DND-41 (cell line): ENCODE measurements at regions not wholly inside any gene's neighbourhood (a gene's known extent, or its start where the extent isn't known, plus 50 kb on each side); places are given as distances from the start of the nearest gene placed in this dataset.

Experiments
- ATAC-seq: fragments of 200-7000 bp; cut with Tn5 transposase; 3 replicates; pipeline ENCODE4 v1.9.1; 2021; ENCODE audit warnings: low read depth; ENCODE audit not compliant: insufficient read depth
- DNase-seq: peaks from one replicate; pipeline ENCODE4 v3.0.0-alpha.2; 2020
- H2AFZ ChIP-seq: 2 replicates; pipeline ENCODE4 v1.6.0; 2012; ENCODE audit warnings: low read depth, low read length
- H3K27ac ChIP-seq: 2 replicates; pipeline ENCODE4 v1.5.1; 2012; ENCODE audit warnings: low read length, inconsistent platforms
- H3K27me3 ChIP-seq: fragments of 200-600 bp; sonication (generic); 2 replicates; pipeline ENCODE4 v1.6.0; 2012; ENCODE audit warnings: low read length, mild to moderate bottlenecking, inconsistent platforms; ENCODE audit not compliant: insufficient read depth, poor library complexity
- H3K36me3 ChIP-seq: 2 replicates; pipeline ENCODE4 v1.5.1; 2012; ENCODE audit warnings: low read length, inconsistent platforms; ENCODE audit not compliant: insufficient read depth
- H3K4me1 ChIP-seq: 2 replicates; pipeline ENCODE4 v1.5.1; 2012; ENCODE audit warnings: mild to moderate bottlenecking, low read length; ENCODE audit not compliant: insufficient read depth
- H3K4me2 ChIP-seq: 2 replicates; pipeline ENCODE4 v1.6.0; 2012; ENCODE audit warnings: mild to moderate bottlenecking, moderate library complexity, low read length, inconsistent platforms; ENCODE audit not compliant: insufficient read depth
- H3K4me3 ChIP-seq, 2 experiments: fragments of 200-600 bp in 1 of 2; shearing (Covaris generic) in 1 of 2; 2 replicates each; pipeline ENCODE4 v1.5.1; 2012 to 2016; ENCODE audit warnings: inconsistent platforms in 2 of 2, low read length in 2 of 2, mild to moderate bottlenecking in 2 of 2, low read depth in 1 of 2, moderate library complexity in 1 of 2
- H3K79me2 ChIP-seq: 2 replicates; pipeline ENCODE4 v1.6.0; 2012; ENCODE audit warnings: low read length, inconsistent platforms; ENCODE audit not compliant: insufficient read depth
- H3K9ac ChIP-seq: 2 replicates; pipeline ENCODE4 v1.6.0; 2012; ENCODE audit warnings: low read depth, mild to moderate bottlenecking, inconsistent platforms, low read length, moderate library complexity
- H3K9me3 ChIP-seq: 2 replicates; pipeline ENCODE4 v1.5.1; 2012; ENCODE audit warnings: low read length, moderate library complexity, mild to moderate bottlenecking, inconsistent platforms; ENCODE audit not compliant: insufficient read depth, severe bottlenecking
- H4K20me1 ChIP-seq: 2 replicates; pipeline ENCODE4 v1.6.0; 2012; ENCODE audit warnings: low read length; ENCODE audit not compliant: insufficient read depth
- EZH2 ChIP-seq: IDR thresholded peaks from 3 replicates; pipeline ENCODE4 v1.6.1; 2012; ENCODE audit warnings: borderline replicate concordance, low read depth, mild to moderate bottlenecking, moderate library complexity, low read length, inconsistent platforms; ENCODE audit not compliant: severe bottlenecking
- TF ChIP-seq, protein P1 (sequence below): IDR thresholded peaks from 2 replicates; pipeline ENCODE4 v1.5.1; 2012; ENCODE audit warnings: borderline replicate concordance, low read length, moderate library complexity, mild to moderate bottlenecking; ENCODE audit not compliant: poor library complexity, severe bottlenecking; ENCODE audit errors: extremely low read depth

DNA sequence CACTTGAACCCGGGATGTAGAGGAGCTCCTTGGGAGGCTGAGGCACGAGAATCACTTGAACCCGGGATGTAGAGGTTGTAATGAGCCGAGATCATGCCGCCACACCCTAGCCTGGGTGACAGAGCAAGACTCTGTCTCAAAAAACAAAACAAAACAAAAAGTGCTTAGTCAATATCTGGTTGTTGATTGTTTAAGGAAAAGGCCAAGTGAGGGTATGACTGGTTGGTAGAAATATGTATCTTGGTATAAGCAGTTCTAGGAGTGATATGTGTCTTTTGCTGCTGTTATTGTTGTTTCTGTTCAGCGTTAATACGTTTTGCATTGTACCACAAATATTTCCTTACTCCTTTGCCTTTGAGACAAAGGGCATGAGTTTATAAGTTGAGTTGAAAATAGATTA lies 210.7 kb upstream of the DMRT1 start:
- H3K4me3 ChIP-seq = peak overlapping the region in 1 of 2 experiments; percentile 53; a peak in 2 of 4 replicates
- peaks cover 51% of the 10 kb centered on the region for H3K4me1 ChIP-seq
- peak overlapping the region; percentile 54 for H3K4me2 ChIP-seq
- no peak for TF ChIP-seq EZH2
- TF ChIP-seq, protein P1, sequence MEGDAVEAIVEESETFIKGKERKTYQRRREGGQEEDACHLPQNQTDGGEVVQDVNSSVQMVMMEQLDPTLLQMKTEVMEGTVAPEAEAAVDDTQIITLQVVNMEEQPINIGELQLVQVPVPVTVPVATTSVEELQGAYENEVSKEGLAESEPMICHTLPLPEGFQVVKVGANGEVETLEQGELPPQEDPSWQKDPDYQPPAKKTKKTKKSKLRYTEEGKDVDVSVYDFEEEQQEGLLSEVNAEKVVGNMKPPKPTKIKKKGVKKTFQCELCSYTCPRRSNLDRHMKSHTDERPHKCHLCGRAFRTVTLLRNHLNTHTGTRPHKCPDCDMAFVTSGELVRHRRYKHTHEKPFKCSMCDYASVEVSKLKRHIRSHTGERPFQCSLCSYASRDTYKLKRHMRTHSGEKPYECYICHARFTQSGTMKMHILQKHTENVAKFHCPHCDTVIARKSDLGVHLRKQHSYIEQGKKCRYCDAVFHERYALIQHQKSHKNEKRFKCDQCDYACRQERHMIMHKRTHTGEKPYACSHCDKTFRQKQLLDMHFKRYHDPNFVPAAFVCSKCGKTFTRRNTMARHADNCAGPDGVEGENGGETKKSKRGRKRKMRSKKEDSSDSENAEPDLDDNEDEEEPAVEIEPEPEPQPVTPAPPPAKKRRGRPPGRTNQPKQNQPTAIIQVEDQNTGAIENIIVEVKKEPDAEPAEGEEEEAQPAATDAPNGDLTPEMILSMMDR = no peak
- H3K9me3 ChIP-seq = peaks cover 13% of the 10 kb centered on the region
- H3K27ac ChIP-seq = peak overlapping the region; percentile 98
- DNase-seq (no peak), ATAC-seq (no peak)
- no peak overlapping the region for H2AFZ ChIP-seq
- H3K27me3 ChIP-seq = no peaks in the 10 kb centered on the region
- H3K9ac ChIP-seq = peak overlapping the region; percentile 51
- no peaks in the 10 kb centered on the region for H3K36me3 ChIP-seq
- peaks cover 3% of the 10 kb centered on the region; the same call in 1 of the 2 replicates for H3K79me2 ChIP-seq
- no peaks in the 10 kb centered on the region for H4K20me1 ChIP-seq

DNA sequence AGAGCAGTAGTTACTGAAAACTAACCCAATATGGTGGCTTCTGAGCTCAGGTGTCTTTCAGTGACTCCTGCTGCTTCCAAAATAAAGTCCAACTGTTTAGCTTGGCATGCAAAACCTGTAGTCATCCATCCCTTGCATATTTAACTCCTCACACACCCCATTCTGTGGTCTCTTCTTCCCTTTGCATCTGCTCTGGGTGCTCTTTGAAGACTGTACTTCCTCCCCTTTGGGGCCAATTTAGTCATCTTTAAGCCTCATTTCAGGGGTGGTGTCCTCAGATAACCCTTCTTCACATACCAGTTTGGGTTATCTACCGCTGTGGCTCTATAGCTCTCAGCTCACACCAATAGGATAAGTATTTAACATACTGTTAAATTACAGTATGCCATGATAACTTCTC lies 209.9 kb upstream of the DMRT1 start:
- H3K4me2 ChIP-seq = peak overlapping the region; percentile 54
- peak overlapping the region; percentile 51 for H3K9ac ChIP-seq
- TF ChIP-seq, protein P1 = no peak
- TF ChIP-seq EZH2 = no peak
- DNase-seq = peak; percentile 49
- peak overlapping the region; percentile 70 for H2AFZ ChIP-seq
- no peaks in the 10 kb centered on the region for H4K20me1 ChIP-seq
- H3K27ac ChIP-seq = peak overlapping the region; percentile 98
- no peaks in the 10 kb centered on the region for H3K27me3 ChIP-seq
- H3K36me3 ChIP-seq = no peaks in the 10 kb centered on the region
- peak; percentile 89 for ATAC-seq
- H3K79me2 ChIP-seq = peaks cover 3% of the 10 kb centered on the region; the same call in 1 of the 2 replicates
- H3K4me3 ChIP-seq = peak overlapping the region in 1 of 2 experiments; percentile 53; a peak in 2 of 4 replicates
- peaks cover 51% of the 10 kb centered on the region for H3K4me1 ChIP-seq
- H3K9me3 ChIP-seq = peaks cover 13% of the 10 kb centered on the region

DNA sequence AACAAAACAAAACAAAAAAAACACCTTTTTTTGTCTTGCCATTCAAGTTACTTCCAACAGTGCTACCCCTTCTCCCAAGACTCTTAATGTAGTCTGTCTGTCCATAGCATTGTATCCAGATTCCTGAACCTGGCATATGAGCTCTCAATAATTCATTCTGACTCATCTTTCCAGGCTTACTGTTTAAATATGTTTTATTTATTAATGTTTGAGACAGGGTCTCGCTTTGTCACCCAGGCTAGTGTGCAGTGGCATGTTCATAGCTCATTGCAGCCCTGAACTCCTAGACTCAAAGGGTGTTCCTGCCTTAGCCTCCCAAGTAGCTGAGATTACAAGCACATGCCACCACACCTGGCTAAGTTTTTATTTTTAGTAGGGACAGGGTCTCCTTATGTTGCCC lies 208.0 kb upstream of the DMRT1 start:
- Histone ChIP-seq H3K4me2 (no peak overlapping the region), H3K79me2 (peaks cover 3% of the 10 kb centered on the region; the same call in 1 of the 2 replicates), H3K9me3 (peaks cover 13% of the 10 kb centered on the region), H3K27me3 (no peaks in the 10 kb centered on the region), H3K27ac (peak overlapping the region; percentile 30; the same call in 1 of the 2 replicates), H3K9ac (no peak overlapping the region), H3K4me1 (peaks cover 46% of the 10 kb centered on the region), H4K20me1 (no peaks in the 10 kb centered on the region), H2AFZ (no peak overlapping the region), H3K36me3 (no peaks in the 10 kb centered on the region), H3K4me3 (no peak overlapping the region)
- ATAC-seq = no peak
- DNase-seq = no peak
- TF ChIP-seq, protein P1 = no peak
- TF ChIP-seq EZH2 = no peak
